Activated CD4-positive, alpha-beta T cell treated with anti-CD3 and anti-CD28 coated beads for 36 hours (primary cell): ENCODE measurements at regions not wholly inside any gene's neighbourhood (a gene's known extent, or its start where the extent isn't known, plus 50 kb on each side); places are given as distances from the start of the nearest gene placed in this dataset.

Source experiments
- ATAC-seq: fragments of 200-7000 bp; cut with Tn5 transposase; one replicate; pipeline ENCODE4 v1.10.0; 2021; ENCODE audit warnings: mild to moderate bottlenecking, moderate library complexity
- CTCF ChIA-PET: fragments of 350-600 bp; sonication (Branson Sonifier 250); formaldehyde crosslinking; loops from one replicate; lab custom pipeline; 2021; ENCODE audit warnings: antibody characterized with exemption; lab: Charles Lee
- POLR2A ChIA-PET: fragments of 350-600 bp; sonication (Branson Sonifier 250); formaldehyde crosslinking; loops from one replicate; lab custom pipeline; 2021; ENCODE audit warnings: antibody characterized with exemption, inconsistent platforms; lab: Charles Lee
- DNase-seq: peaks from one replicate; pipeline ENCODE4 v3.0.0-alpha.2; 2020
- H3K27ac Mint-ChIP-seq: one replicate; pipeline ENCODE4 v1.8.0; 2021; ENCODE audit warnings: mixed read lengths
- H3K27me3 Mint-ChIP-seq: one replicate; pipeline ENCODE4 v1.8.0; 2021; ENCODE audit warnings: mixed read lengths
- H3K36me3 Mint-ChIP-seq: one replicate; pipeline ENCODE4 v1.8.0; 2021; ENCODE audit warnings: low read depth, mixed read lengths
- H3K4me1 Mint-ChIP-seq: one replicate; pipeline ENCODE4 v1.8.0; 2021; ENCODE audit warnings: mixed read lengths
- H3K4me3 Mint-ChIP-seq: one replicate; pipeline ENCODE4 v1.8.0; 2021; ENCODE audit warnings: mild to moderate bottlenecking, moderate library complexity, mixed read lengths
- H3K9me3 Mint-ChIP-seq: one replicate; pipeline ENCODE4 v1.8.0; 2021; ENCODE audit warnings: low read depth, mixed read lengths
- intact Hi-C, 2 experiments: fragments of 100-400 bp; cut with DNase I in 1 of 2; cut with micrococcal nuclease in 1 of 2; formaldehyde crosslinking; loops; one replicate each; pipeline versions ENCODE4 v1.14.2 to v1.15.1; 2022 to 2024; cut with DNase I, micrococcal nuclease

DNA sequence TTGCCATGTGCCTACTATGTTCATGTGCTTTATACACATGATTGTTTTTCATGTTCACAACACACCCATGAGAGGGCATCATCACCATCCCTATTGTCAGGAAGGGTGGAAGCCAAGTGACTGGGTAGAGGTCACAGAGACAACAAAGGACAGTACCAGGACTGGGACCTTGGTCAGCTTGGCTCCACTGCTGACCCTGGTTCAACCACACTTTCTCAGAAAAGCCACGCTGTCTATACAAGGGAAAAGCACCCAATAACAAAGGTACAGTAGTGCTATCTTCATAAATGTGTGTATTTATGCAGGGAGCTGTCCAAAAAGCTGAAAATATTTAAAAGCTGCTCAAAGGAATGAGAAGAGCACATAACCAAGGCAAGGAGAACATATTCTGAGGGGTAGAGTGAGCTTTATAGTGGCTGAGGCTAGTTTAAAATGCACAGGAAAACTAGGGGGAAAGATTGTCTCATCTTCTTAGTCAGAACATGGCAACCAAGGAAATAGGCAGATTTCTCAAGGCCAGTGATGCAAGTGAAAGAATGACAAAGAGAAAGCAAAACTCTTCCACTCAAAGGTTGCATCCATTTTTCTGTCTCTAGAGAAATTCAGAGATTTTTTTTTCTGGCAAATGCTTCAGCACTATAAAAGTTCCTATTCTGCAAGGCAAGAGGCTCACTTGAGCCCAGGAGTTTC, 415.0 kb downstream of the FOXO1 start:
- peak; percentile 23 for DNase-seq
- Mint-ChIP-seq H3K9me3 (peaks cover 14% of the 10 kb centered on the region), H3K27me3 (no peaks in the 10 kb centered on the region), H3K27ac (peak overlapping the region; percentile 82), H3K4me3 (no peak overlapping the region), H3K36me3 (peaks cover 12% of the 10 kb centered on the region), H3K4me1 (peaks cover 50% of the 10 kb centered on the region)
- POLR2A ChIA-PET, result interaction anchor here (0.7 kb wide), 1 partner anchor 127 kb away, joined by 4 read pairs; no protein-coding TSS in a partner anchor
- intact Hi-C loops, result loop anchor here (1.0 to 5.0 kb wide), 5 partner anchors 63 to 411 kb away; no protein-coding TSS in a partner anchor
- CTCF ChIA-PET, result interaction anchor here (0.6 to 2.1 kb wide), 8 partner anchors 9 to 416 kb away, joined by 3 to 8 read pairs (median 3); no protein-coding TSS in a partner anchor
- ATAC-seq, result peak; percentile 87

DNA sequence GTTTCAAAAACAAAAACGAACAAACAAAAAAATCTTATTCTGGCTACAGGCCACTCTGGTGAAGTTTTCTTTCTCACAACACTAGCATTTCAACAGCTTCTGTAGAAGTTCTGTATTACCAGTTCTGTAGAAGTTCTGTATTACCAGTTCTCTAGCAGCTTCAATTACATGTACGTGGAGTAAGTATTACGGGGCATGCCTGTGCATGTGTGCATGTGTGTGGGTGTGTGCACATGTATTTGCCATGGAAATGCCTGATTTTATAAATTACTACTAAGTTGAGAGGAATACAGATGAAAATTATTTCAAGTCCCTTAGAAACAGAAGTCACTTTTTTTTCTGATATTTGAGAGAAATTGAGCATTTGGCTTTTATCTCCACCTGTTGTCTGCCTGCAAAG, 414.2 kb downstream of the FOXO1 start:
- Mint-ChIP-seq H3K4me3 (no peak overlapping the region), H3K27ac (peak overlapping the region; percentile 53), H3K9me3 (peaks cover 15% of the 10 kb centered on the region), H3K27me3 (no peaks in the 10 kb centered on the region), H3K36me3 (peaks cover 12% of the 10 kb centered on the region), H3K4me1 (peaks cover 50% of the 10 kb centered on the region)
- ChIA-PET CTCF (interaction anchor here (0.7 to 2.1 kb wide), 5 partner anchors 9 to 415 kb away, joined by 3 to 8 read pairs (median 3); no protein-coding TSS in a partner anchor), POLR2A (no interaction called here)
- ATAC-seq (no peak), DNase-seq (no peak)
- intact Hi-C loops, result loop anchor here in 1 of 2 experiments (5.0 kb wide), 1 partner anchor 150 kb away; no protein-coding TSS in a partner anchor

- H3K27ac Mint-ChIP-seq, result peak overlapping the region; percentile 53
- H3K4me1 Mint-ChIP-seq, result peaks cover 47% of the 10 kb centered on the region
- no peaks in the 10 kb centered on the region for H3K27me3 Mint-ChIP-seq
- CTCF ChIA-PET, result interaction anchor here (0.6 to 2.1 kb wide), 4 partner anchors 8 to 415 kb away, joined by 3 to 8 read pairs (median 4); no protein-coding TSS in a partner anchor
- peaks cover 12% of the 10 kb centered on the region for H3K9me3 Mint-ChIP-seq
- H3K4me3 Mint-ChIP-seq, result no peak overlapping the region
- intact Hi-C loops, result loop anchor here in 1 of 2 experiments (5.0 kb wide), 1 partner anchor 150 kb away; no protein-coding TSS in a partner anchor
- POLR2A ChIA-PET, result no interaction called here
- DNase-seq, result no peak
- ATAC-seq, result no peak
- H3K36me3 Mint-ChIP-seq, result peaks cover 9% of the 10 kb centered on the region
These were observed 413.8 kb downstream of the FOXO1 start for GRCh38 chr13:40252676-40253075.

DNA sequence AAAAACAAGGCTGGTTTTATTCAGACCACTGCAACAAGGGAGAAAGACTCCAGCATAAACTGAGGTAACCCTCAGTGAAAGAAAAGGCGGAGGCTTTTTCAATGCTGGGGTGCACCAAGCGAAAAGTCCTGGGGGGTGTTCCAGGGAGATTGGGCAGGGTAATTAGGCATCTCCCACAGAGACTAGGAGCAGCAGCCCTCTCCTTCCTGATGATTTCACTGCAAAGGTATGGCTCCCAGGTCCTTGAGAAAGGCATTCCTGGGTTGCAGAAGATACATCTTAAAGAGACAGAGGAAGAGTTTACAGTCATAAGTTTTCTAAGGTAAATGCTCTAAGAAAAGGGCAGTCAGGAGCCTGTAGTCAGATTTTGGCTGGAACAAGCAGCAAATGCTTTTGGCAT, 412.0 kb downstream of the FOXO1 start:
- POLR2A ChIA-PET, result no interaction called here
- Mint-ChIP-seq H3K4me1 (peaks cover 42% of the 10 kb centered on the region), H3K9me3 (peaks cover 2% of the 10 kb centered on the region), H3K27me3 (no peaks in the 10 kb centered on the region), H3K36me3 (no peaks in the 10 kb centered on the region), H3K4me3 (no peak overlapping the region), H3K27ac (no peak overlapping the region)
- ATAC-seq (no peak), DNase-seq (no peak)
- CTCF ChIA-PET, result interaction anchor here (0.6 kb wide), 2 partner anchors 185 to 370 kb away, joined by 3 to 5 read pairs; no protein-coding TSS in a partner anchor
- intact Hi-C loops, result loop anchor here in 1 of 2 experiments (5.0 kb wide), 1 partner anchor 152 kb away; no protein-coding TSS in a partner anchor

GRCh38 chr13:40255551-40255950, 410.9 kb downstream of the FOXO1 start:
- no peaks in the 10 kb centered on the region for H3K27me3 Mint-ChIP-seq
- no peak overlapping the region for H3K27ac Mint-ChIP-seq
- DNase-seq, result no peak
- ATAC-seq, result no peak
- ChIA-PET CTCF (interaction anchor here (0.7 kb wide), 1 partner anchor 37 kb away, joined by 3 read pairs; no protein-coding TSS in a partner anchor), POLR2A (no interaction called here)
- no peaks in the 10 kb centered on the region for H3K36me3 Mint-ChIP-seq
- no peak overlapping the region for H3K4me3 Mint-ChIP-seq
- intact Hi-C loops, result no loop called here
- H3K4me1 Mint-ChIP-seq, result peaks cover 45% of the 10 kb centered on the region
- H3K9me3 Mint-ChIP-seq, result peaks cover 5% of the 10 kb centered on the region

DNA sequence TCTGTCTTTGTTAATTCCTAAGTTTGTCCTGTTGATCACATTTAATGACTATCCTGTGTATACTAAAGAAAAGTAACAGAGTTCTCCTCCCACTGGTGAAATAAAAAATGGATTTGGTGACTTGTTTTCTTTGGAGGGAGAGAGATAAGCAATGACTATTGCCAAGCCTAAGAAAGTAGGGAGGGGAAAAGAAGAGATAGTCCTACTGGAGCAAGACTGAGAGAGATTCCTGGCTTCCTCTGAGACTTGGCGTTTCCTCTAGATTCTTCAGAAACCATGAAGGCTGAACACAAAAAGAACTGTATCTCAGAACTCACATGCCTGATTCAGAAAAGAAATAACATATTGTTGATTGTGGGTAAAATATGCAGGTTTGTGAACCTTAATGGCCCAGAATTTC, 406.5 kb downstream of the FOXO1 start:
- Mint-ChIP-seq H3K9me3 (peaks cover 8% of the 10 kb centered on the region), H3K4me3 (no peak overlapping the region), H3K27me3 (no peaks in the 10 kb centered on the region), H3K4me1 (peaks cover 14% of the 10 kb centered on the region), H3K27ac (no peak overlapping the region), H3K36me3 (no peaks in the 10 kb centered on the region)
- no peak for ATAC-seq
- ChIA-PET CTCF (interaction anchor here (0.6 to 1.5 kb wide), 2 partner anchors 8 to 21 kb away, joined by 3 to 8 read pairs; no protein-coding TSS in a partner anchor), POLR2A (no interaction called here)
- DNase-seq, result no peak
- intact Hi-C loops, result no loop called here

DNA sequence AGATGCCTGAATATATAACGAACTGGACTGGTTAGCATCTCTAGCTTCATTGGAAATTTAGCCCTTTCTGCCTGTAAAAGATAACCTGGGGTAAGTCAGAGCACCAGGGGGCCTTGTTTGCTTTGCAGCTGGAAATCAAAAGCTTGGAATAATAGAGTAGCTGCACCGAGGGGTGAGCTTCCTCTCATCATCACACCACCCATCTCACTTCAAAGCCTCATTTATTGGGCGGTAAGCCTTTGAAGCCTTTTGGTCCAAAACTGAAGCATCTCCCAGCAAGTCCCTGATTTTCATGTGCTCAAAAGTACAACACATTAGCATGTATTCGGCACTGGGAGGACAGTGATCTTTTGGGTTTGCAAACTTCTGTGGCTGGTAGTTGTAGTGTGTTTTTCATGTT, 405.1 kb downstream of the FOXO1 start:
- ATAC-seq (no peak), DNase-seq (no peak)
- POLR2A ChIA-PET, result no interaction called here
- H3K27me3 Mint-ChIP-seq, result no peaks in the 10 kb centered on the region
- H3K27ac Mint-ChIP-seq, result no peak overlapping the region
- H3K36me3 Mint-ChIP-seq, result no peaks in the 10 kb centered on the region
- H3K4me3 Mint-ChIP-seq, result no peak overlapping the region
- peaks cover 8% of the 10 kb centered on the region for H3K9me3 Mint-ChIP-seq
- intact Hi-C loops, result no loop called here
- CTCF ChIA-PET, result interaction anchor here (1.5 kb wide), 1 partner anchor 9 kb away, joined by 8 read pairs; no protein-coding TSS in a partner anchor
- H3K4me1 Mint-ChIP-seq, result peaks cover 14% of the 10 kb centered on the region

DNA sequence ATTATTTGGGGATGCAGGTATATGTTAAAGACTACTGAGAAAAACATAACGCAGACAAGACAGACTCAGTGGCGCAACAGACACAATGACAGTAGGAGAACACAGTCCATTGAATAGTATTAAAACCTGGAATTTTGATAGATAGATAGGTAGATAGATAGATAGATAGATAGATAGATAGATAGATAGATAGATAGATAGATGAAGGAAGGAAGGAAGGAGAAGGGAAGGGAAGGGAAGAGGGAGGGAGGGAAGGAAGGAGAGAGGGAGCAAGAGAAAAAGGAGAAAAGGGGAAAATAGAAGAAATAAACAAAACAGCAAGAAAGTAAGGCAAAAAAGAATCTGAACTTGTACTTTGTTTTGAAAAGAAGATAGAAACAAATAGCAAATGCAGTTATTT, 404.5 kb downstream of the FOXO1 start:
- ChIA-PET CTCF (interaction anchor here (0.6 kb wide), 1 partner anchor 123 kb away, joined by 3 read pairs; no protein-coding TSS in a partner anchor), POLR2A (no interaction called here)
- Mint-ChIP-seq H3K27ac (no peak overlapping the region), H3K27me3 (no peaks in the 10 kb centered on the region), H3K36me3 (no peaks in the 10 kb centered on the region), H3K9me3 (peaks cover 5% of the 10 kb centered on the region), H3K4me1 (peaks cover 14% of the 10 kb centered on the region), H3K4me3 (no peak overlapping the region)
- ATAC-seq (no peak), DNase-seq (no peak)
- intact Hi-C loops, result no loop called here

DNA sequence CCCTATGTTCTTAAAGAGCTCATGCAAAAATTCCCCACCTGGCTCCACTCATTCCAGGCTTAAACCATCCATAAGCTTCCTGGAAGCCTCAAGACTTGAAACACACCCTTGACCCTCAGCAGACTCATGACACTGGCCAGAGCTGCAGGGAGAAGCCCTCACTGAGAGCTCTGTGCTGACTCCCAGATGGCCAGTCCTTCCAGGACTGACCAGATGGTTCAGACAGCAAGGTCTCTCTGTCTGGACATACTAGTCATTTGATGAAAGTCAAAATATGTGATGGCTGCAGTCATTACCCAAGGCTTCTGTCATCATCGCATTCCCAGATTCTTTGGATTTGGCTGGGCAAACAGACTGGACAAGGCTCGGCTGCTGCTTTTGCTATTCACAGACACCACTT, 397.4 kb downstream of the FOXO1 start:
- Mint-ChIP-seq H3K27me3 (no peaks in the 10 kb centered on the region), H3K36me3 (no peaks in the 10 kb centered on the region), H3K27ac (no peak overlapping the region), H3K4me1 (peaks cover 26% of the 10 kb centered on the region), H3K4me3 (no peak overlapping the region), H3K9me3 (no peaks in the 10 kb centered on the region)
- DNase-seq, result no peak
- intact Hi-C loops, result no loop called here
- ATAC-seq, result no peak
- ChIA-PET POLR2A (no interaction called here), CTCF (interaction anchor here (1.5 kb wide), 1 partner anchor 16 kb away, joined by 3 read pairs; no protein-coding TSS in a partner anchor)

- H3K4me3 Mint-ChIP-seq, result no peak overlapping the region
- H3K36me3 Mint-ChIP-seq, result no peaks in the 10 kb centered on the region
- H3K27me3 Mint-ChIP-seq, result no peaks in the 10 kb centered on the region
- CTCF ChIA-PET, result interaction anchor here (0.6 to 1.3 kb wide), 3 partner anchors 34 to 329 kb away, joined by 3 to 4 read pairs (median 3); no protein-coding TSS in a partner anchor
- DNase-seq (no peak), ATAC-seq (no peak)
- H3K4me1 Mint-ChIP-seq, result peaks cover 30% of the 10 kb centered on the region
- H3K27ac Mint-ChIP-seq, result no peak overlapping the region
- no peaks in the 10 kb centered on the region for H3K9me3 Mint-ChIP-seq
- intact Hi-C loops, result no loop called here
- POLR2A ChIA-PET, result no interaction called here
These were observed 395.7 kb downstream of the FOXO1 start for GRCh38 chr13:40270726-40271125.

DNA sequence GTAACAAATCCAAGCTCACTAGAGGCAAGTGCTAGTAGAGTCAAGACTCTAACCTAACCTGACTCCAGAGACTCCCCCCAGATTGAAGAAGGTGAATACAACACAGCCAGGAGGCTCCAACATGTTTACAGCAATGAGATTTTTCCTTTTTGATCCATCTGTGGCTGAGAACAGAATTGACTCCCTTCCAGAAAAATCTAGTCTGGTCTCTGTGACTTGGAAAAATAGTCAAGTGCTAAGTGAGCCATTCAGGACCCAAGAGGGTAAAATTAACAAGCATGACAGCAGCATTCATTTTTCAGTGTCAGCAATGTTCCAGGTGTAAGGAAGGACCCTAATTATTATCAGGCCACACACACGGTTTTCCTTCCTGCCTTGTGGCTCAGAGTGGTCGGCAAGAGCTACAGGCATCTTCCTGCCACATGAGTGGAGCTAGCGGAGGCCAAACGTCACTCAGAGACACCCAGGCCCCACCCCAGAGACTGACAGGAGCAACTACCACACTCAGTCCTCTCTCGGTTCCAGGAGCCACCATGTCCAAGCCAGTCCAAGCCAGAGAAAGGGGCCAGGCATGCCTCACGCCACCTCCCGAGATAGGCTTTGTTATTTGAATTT, 395.1 kb downstream of the FOXO1 start:
- ChIA-PET POLR2A (no interaction called here), CTCF (interaction anchor here (0.6 to 1.7 kb wide), 3 partner anchors 202 to 317 kb away, joined by 3 to 5 read pairs (median 3); no protein-coding TSS in a partner anchor)
- peak overlapping the region; percentile 28 for H3K27ac Mint-ChIP-seq
- no peak for ATAC-seq
- peaks cover 30% of the 10 kb centered on the region for H3K4me1 Mint-ChIP-seq
- no peak for DNase-seq
- no peak overlapping the region for H3K4me3 Mint-ChIP-seq
- no peaks in the 10 kb centered on the region for H3K27me3 Mint-ChIP-seq
- intact Hi-C loops, result no loop called here
- H3K9me3 Mint-ChIP-seq, result no peaks in the 10 kb centered on the region
- H3K36me3 Mint-ChIP-seq, result no peaks in the 10 kb centered on the region
